ENCODE measurements at regions not wholly inside any gene's neighbourhood (a gene's known extent, or its start where the extent isn't known, plus 50 kb on each side); places are given as distances from the start of the nearest gene placed in this dataset.

DNA sequence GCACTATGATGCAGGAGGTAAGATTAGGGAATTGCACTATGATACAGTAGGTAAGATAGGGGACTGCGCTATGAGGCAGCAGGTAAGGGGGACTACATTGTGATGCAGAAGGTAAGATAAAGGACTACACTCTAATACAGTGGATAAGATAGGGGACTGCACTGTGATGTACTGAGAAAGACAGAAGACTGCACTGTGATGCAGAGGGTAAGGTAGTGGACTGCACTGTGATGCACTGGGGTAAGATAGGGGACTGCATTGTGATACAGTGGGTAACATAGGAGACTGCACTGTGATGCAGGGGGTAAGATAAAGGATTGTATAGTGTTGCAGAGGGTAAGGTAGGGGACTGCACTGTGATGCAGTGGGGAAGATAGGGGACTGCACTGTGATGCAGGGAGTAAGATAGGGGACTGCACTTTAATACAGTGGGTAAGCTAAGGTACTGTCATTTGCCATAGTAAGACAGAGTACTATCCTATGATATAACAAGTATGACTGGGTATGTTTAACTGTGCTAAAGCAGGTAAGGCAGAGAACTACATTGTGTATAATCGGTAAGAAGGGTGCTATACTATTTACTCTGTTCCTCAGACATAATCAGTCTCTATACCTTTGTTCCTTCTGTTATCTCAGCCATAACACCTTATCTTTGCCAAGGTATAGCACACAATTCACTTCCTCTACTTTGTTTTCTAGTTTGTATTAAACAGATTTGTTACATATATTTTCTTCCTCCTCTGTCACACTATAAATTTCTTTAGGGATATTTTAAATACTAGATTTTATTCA lies 208.5 kb downstream of the BARHL2 start:
- DNase-seq (no peak), ATAC-seq (ENCODE audit: poor library complexity) (no peak)
- intact Hi-C loops (cut with DNase I): no loop called here

GRCh38 chr1:90507173-90507572 lies 209.9 kb downstream of the BARHL2 start:
- DNase-seq: no peak
- intact Hi-C loops (cut with DNase I): no loop called here
- no peak for ATAC-seq (ENCODE audit: poor library complexity)

GRCh38 chr1:90505806-90506205 lies 211.3 kb downstream of the BARHL2 start:
- no peak for DNase-seq
- ATAC-seq (ENCODE audit: poor library complexity): no peak
- intact Hi-C loops (cut with DNase I): no loop called here

DNA sequence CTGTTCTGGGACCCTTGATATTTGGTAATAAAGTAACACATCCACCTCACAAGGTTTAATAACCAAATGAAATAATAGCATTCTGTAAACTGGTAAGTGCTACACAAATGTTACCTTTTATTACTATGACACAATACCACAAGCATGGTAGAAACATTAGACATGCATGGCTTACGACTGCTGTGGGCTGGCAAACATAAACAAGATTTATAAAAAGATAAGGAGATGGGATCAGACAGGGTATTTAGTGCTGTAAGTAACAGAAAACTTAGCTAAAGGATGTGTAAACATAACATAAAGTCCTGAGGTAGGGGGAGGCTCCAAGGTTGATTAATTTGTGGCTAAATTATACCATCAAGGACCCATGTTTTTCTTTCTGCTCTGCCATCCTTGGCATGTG lies 212.6 kb downstream of the BARHL2 start:
- intact Hi-C loops (cut with DNase I): no loop called here
- ATAC-seq (ENCODE audit: poor library complexity) (no peak), DNase-seq (no peak)

GRCh38 chr1:90502696-90503095 lies 214.4 kb downstream of the BARHL2 start:
- DNase-seq (no peak), ATAC-seq (ENCODE audit: poor library complexity) (no peak)
- intact Hi-C loops (cut with DNase I): no loop called here

- intact Hi-C loops (cut with DNase I): no loop called here
- DNase-seq: no peak
- ATAC-seq (ENCODE audit: poor library complexity): no peak
Measured at GRCh38 chr1:90502194-90502593, 214.9 kb downstream of the BARHL2 start.

- DNase-seq (no peak), ATAC-seq (ENCODE audit: poor library complexity) (no peak)
- intact Hi-C loops (cut with DNase I): no loop called here
Measured at GRCh38 chr1:90501281-90501680, 215.8 kb downstream of the BARHL2 start.

DNA sequence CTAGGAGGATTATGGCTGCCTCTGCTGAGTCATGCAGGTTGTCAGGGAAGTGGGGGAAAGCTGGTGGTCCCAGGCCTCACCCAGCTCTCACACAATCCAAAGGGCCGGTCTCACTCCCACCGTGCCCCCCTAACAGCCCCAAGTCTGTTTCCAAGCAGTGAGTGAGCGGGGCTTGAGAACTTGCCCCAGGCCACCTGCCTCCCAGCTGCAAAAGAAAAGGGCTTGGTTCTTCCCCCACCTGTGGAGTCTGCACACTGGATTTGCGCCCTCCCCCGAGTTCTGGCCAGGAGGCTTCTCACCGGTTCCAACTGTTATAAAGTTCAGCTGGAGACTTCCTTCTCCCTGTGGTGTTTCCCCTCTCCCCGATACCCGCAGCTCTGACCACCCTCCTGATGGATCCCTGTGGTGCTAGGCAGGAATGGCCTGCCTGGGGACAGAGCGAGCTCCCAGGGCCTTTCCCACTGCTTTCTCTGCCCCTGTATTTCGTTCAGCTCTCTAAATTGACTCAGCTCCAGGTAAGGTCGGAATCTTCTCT lies 222.3 kb downstream of the BARHL2 start:
- ATAC-seq (ENCODE audit: poor library complexity) (no peak), DNase-seq (no peak)
- intact Hi-C loops (cut with DNase I): no loop called here

- intact Hi-C loops (cut with DNase I): no loop called here
- ATAC-seq (ENCODE audit: poor library complexity) (no peak), DNase-seq (no peak)
Measured at GRCh38 chr1:90488451-90488850, 228.7 kb downstream of the BARHL2 start.

GRCh38 chr1:90486996-90487395 lies 230.1 kb downstream of the BARHL2 start:
- DNase-seq (no peak), ATAC-seq (ENCODE audit: poor library complexity) (no peak)
- intact Hi-C loops (cut with DNase I): no loop called here

DNA sequence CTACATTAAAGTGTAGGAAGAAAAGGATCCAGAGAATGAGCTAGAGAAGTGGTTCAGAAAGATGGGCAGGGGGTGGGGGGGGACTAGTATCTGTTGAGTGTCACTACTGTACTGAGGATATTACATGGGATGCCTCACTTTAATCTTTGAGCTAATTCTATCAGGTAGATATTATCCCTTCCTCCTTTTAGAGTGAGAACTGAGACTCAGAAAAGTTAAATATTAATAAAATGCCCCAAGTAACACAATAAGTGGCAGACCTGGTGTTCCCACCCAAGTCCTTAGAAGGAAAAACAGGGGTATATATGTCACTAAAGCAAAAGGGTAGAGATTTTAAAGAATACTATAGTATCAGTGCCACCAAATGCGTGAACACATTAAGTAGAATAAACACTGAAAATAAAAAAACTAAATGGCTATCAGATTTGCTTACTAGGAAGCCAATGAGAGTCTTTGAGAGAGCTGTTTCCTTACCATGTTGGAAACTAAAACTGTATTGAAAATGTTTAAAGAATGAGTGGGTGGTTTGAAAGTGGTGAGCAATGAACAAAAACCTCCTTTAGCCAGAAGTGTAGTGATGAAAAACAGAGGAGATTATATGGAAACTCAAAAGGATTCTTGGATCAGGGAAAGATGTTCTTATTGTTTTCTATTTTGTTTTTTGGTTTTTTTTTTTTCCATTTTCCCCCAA lies 230.8 kb downstream of the BARHL2 start:
- intact Hi-C loops (cut with DNase I): no loop called here
- no peak for ATAC-seq (ENCODE audit: poor library complexity)
- no peak for DNase-seq

- intact Hi-C loops (cut with DNase I): no loop called here
- no peak for ATAC-seq (ENCODE audit: poor library complexity)
- DNase-seq: no peak
Measured at GRCh38 chr1:90480271-90480835, 236.7 kb downstream of the BARHL2 start.

- intact Hi-C loops (cut with DNase I): no loop called here
- DNase-seq: no peak
- no peak for ATAC-seq (ENCODE audit: poor library complexity)
Measured at GRCh38 chr1:90476994-90477393, 240.1 kb downstream of the BARHL2 start.

GRCh38 chr1:90476411-90476810 lies 240.7 kb downstream of the BARHL2 start:
- DNase-seq: no peak
- no peak for ATAC-seq (ENCODE audit: poor library complexity)
- intact Hi-C loops (cut with DNase I): no loop called here

DNA sequence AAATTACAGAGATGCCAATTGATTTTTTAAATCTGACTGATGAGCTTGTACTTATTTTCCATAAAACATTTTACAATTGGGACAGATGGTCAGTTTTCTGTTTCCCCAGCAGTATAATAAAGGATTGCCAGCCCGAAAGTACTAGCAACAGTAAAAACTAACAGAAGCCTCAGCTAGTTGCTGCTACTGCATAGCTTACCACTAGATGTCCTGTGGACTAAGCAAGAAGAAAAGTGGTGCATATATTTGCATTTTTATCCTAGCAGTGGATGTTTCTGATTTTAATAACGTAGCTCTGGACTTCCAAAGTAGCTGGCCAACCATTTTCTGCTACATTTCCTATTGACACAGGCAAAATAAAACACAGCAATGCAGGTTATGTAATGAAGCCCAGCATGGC lies 241.5 kb downstream of the BARHL2 start:
- DNase-seq: no peak
- intact Hi-C loops (cut with DNase I): no loop called here
- ATAC-seq (ENCODE audit: poor library complexity): no peak

GRCh38 chr1:90474731-90475130 lies 242.4 kb downstream of the BARHL2 start:
- DNase-seq (no peak), ATAC-seq (ENCODE audit: poor library complexity) (no peak)
- intact Hi-C loops (cut with DNase I): no loop called here

GRCh38 chr1:90474158-90474557 lies 242.9 kb downstream of the BARHL2 start:
- intact Hi-C loops (cut with DNase I): no loop called here
- DNase-seq: no peak
- no peak for ATAC-seq (ENCODE audit: poor library complexity)

GRCh38 chr1:90472775-90473174 lies 244.3 kb downstream of the BARHL2 start:
- intact Hi-C loops (cut with DNase I): no loop called here
- no peak for DNase-seq
- no peak for ATAC-seq (ENCODE audit: poor library complexity)

- ATAC-seq (ENCODE audit: poor library complexity): no peak
- DNase-seq: no peak
- intact Hi-C loops (cut with DNase I): no loop called here
Measured at GRCh38 chr1:90459570-90459969, 257.5 kb downstream of the BARHL2 start.

DNA sequence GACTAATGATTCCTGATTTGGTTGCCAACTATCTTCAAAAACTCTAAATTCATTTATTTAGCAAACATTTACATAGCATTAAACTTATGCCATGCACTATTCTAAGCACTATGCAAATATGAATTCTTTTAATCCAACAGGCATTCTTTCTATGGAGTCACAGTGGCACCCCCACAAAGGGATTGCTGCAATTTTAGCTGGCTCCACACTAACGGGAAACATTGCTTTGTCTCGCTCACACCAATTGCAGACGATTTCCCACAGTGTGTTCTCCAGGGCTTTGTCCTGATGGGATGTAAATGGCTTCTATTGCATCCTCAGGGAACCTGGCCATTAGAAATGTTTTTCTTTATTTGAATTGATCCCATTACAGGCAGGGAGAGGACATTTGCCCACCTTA lies 259.1 kb downstream of the BARHL2 start:
- no peak for DNase-seq
- ATAC-seq (ENCODE audit: poor library complexity): no peak
- intact Hi-C loops (cut with DNase I): no loop called here

Measured in Right ventricle myocardium superior (tissue), 1 donor.